OCI-LY3 (cell line): ENCODE measurements at regions not wholly inside any gene's neighbourhood (a gene's known extent, or its start where the extent isn't known, plus 50 kb on each side); places are given as distances from the start of the nearest gene placed in this dataset.

ENCODE experiments used
- H2AFZ ChIP-seq: fragments of 200-600, 300-600 bp; shearing (Covaris generic); 2 replicates; pipeline ENCODE4 v1.6.0; 2014; ENCODE audit warnings: antibody characterized with exemption, low read depth, low read length
- H3K27ac ChIP-seq: fragments of 200-600, 300-600 bp; sonication (generic); 2 replicates; pipeline ENCODE4 v1.5.1; 2014; ENCODE audit warnings: mild to moderate bottlenecking, low read length, moderate library complexity, mixed read lengths
- H3K27me3 ChIP-seq: fragments of 200-600, 300-600 bp; sonication (generic); 2 replicates; pipeline ENCODE4 v1.6.1; 2014; ENCODE audit warnings: low read depth, low read length, mixed read lengths
- H3K36me3 ChIP-seq: fragments of 200-600, 300-600 bp; sonication (generic); replicated peaks from 2 replicates; pipeline ENCODE3; 2014; ENCODE audit warnings: low read depth, low read length, mixed read lengths
- H3K4me1 ChIP-seq: fragments of 300-600, 200-600 bp; sonication (generic); 2 replicates; pipeline ENCODE4 v1.6.1; 2014; ENCODE audit warnings: low read length, mixed read lengths
- H3K4me2 ChIP-seq: fragments of 200-600, 300-600 bp; sonication (generic); 2 replicates; pipeline ENCODE4 v1.6.1; 2014; ENCODE audit warnings: low read length, mixed read lengths
- H3K4me3 ChIP-seq: fragments of 300-600, 200-600 bp; sonication (generic); 2 replicates; pipeline ENCODE4 v1.5.1; 2014; ENCODE audit warnings: antibody characterized with exemption, mild to moderate bottlenecking, low read length, moderate library complexity
- H3K79me2 ChIP-seq: fragments of 300-600, 200-600 bp; shearing (Covaris generic); 2 replicates; pipeline ENCODE4 v1.6.1; 2014; ENCODE audit warnings: mild to moderate bottlenecking, low read length, mixed read lengths
- H3K9ac ChIP-seq: fragments of 300-600, 200-600 bp; shearing (Covaris generic); 2 replicates; pipeline ENCODE4 v1.6.0; 2014; ENCODE audit warnings: mild to moderate bottlenecking, low read length, moderate library complexity
- H3K9me3 ChIP-seq: fragments of 200-600, 300-600 bp; shearing (Covaris generic); 2 replicates; pipeline ENCODE4 v1.6.1; 2014; ENCODE audit warnings: low read length, mixed read lengths; ENCODE audit not compliant: insufficient read depth
- H4K20me1 ChIP-seq: fragments of 200-600, 300-600 bp; sonication (generic); 2 replicates; pipeline ENCODE4 v1.6.1; 2016; ENCODE audit warnings: low read length, mixed read lengths; ENCODE audit not compliant: insufficient read depth
- EZH2phosphoT487 ChIP-seq: fragments of 200-600 bp; shearing (Covaris generic); IDR thresholded peaks from 2 replicates; pipeline ENCODE4 v1.6.1; 2018; ENCODE audit warnings: antibody characterized with exemption, mixed run types, low read depth
- TF ChIP-seq, protein P1 (sequence below): fragments of 200-600, 300-600 bp; sonication (generic); IDR thresholded peaks from 2 replicates; pipeline ENCODE4 v1.5.1; 2014; ENCODE audit warnings: antibody characterized with exemption, low read length, low read depth

- Histone ChIP-seq H2AFZ (no peak overlapping the region), H3K4me3 (no peak overlapping the region), H3K27me3 (no peaks in the 10 kb centered on the region), H3K36me3 (no peaks in the 10 kb centered on the region), H3K27ac (no peak overlapping the region), H4K20me1 (no peaks in the 10 kb centered on the region), H3K4me1 (no peaks in the 10 kb centered on the region), H3K9ac (no peak overlapping the region), H3K9me3 (no peaks in the 10 kb centered on the region), H3K79me2 (no peaks in the 10 kb centered on the region), H3K4me2 (no peak overlapping the region)
- TF ChIP-seq, protein P1, sequence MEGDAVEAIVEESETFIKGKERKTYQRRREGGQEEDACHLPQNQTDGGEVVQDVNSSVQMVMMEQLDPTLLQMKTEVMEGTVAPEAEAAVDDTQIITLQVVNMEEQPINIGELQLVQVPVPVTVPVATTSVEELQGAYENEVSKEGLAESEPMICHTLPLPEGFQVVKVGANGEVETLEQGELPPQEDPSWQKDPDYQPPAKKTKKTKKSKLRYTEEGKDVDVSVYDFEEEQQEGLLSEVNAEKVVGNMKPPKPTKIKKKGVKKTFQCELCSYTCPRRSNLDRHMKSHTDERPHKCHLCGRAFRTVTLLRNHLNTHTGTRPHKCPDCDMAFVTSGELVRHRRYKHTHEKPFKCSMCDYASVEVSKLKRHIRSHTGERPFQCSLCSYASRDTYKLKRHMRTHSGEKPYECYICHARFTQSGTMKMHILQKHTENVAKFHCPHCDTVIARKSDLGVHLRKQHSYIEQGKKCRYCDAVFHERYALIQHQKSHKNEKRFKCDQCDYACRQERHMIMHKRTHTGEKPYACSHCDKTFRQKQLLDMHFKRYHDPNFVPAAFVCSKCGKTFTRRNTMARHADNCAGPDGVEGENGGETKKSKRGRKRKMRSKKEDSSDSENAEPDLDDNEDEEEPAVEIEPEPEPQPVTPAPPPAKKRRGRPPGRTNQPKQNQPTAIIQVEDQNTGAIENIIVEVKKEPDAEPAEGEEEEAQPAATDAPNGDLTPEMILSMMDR = no peak
- no peak for TF ChIP-seq EZH2phosphoT487
Measured at GRCh38 chr3:104855702-104856101, 511.0 kb upstream of the ALCAM start.

- no peaks in the 10 kb centered on the region for H3K27me3 ChIP-seq
- H3K36me3 ChIP-seq = no peaks in the 10 kb centered on the region
- no peak overlapping the region for H2AFZ ChIP-seq
- no peak overlapping the region for H3K9ac ChIP-seq
- H3K27ac ChIP-seq = no peak overlapping the region
- no peaks in the 10 kb centered on the region for H3K79me2 ChIP-seq
- no peak overlapping the region for H3K4me3 ChIP-seq
- no peak overlapping the region for H3K4me2 ChIP-seq
- no peaks in the 10 kb centered on the region for H3K9me3 ChIP-seq
- H3K4me1 ChIP-seq = no peaks in the 10 kb centered on the region
- no peaks in the 10 kb centered on the region for H4K20me1 ChIP-seq
- TF ChIP-seq, protein P1 = no peak
Measured at GRCh38 chr3:104856741-104857140, 510.0 kb upstream of the ALCAM start.

DNA sequence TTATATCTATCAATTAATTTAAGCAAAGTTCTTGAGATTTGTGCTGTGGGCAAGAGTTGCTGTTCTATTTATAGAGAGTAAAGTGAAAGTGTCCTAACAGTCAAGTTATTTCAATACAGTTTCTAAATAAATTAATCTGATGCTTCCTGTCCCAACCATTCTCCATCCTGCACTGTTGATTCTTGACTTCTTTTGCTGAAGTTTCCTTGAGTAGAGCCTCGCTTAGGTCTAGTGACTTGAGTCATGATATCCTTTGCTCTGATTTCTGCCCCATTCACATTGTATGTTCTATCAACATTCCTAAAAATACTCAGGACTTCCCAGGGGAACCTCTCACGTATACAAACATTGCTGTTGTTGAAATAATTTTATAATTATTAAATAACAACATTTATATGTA lies 498.4 kb upstream of the ALCAM start:
- no peak overlapping the region for H3K4me3 ChIP-seq
- no peaks in the 10 kb centered on the region for H3K79me2 ChIP-seq
- no peaks in the 10 kb centered on the region for H3K27me3 ChIP-seq
- H3K27ac ChIP-seq = no peak overlapping the region
- TF ChIP-seq, protein P1 = no peak
- TF ChIP-seq EZH2phosphoT487 = no peak
- no peak overlapping the region for H2AFZ ChIP-seq
- H3K36me3 ChIP-seq = no peaks in the 10 kb centered on the region
- no peaks in the 10 kb centered on the region for H4K20me1 ChIP-seq
- no peak overlapping the region for H3K9ac ChIP-seq
- H3K9me3 ChIP-seq = no peaks in the 10 kb centered on the region
- no peaks in the 10 kb centered on the region for H3K4me1 ChIP-seq
- no peak overlapping the region for H3K4me2 ChIP-seq

DNA sequence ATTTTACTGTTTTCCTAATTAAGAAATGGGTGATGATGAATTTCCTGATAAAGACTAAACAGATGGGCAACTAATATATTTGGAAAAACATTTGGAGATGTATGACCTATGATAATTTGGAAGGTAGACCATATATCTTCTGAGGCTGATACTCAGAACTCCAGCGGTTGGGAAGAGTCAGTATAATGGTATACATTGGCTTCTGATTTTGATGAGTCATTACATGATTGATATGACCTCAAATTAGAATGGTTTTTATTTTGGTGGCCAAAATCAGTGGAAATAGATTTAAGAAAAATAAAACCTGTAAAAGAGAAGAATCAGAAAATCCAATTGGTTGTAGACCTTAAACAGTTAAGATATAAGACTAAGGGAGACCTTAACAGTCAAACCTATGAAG lies 496.4 kb upstream of the ALCAM start:
- no peak overlapping the region for H3K27ac ChIP-seq
- no peak overlapping the region for H3K9ac ChIP-seq
- H3K4me1 ChIP-seq = no peaks in the 10 kb centered on the region
- no peaks in the 10 kb centered on the region for H3K36me3 ChIP-seq
- no peaks in the 10 kb centered on the region for H4K20me1 ChIP-seq
- H3K27me3 ChIP-seq = no peaks in the 10 kb centered on the region
- H3K4me2 ChIP-seq = no peak overlapping the region
- H2AFZ ChIP-seq = no peak overlapping the region
- no peaks in the 10 kb centered on the region for H3K79me2 ChIP-seq
- no peaks in the 10 kb centered on the region for H3K9me3 ChIP-seq
- no peak for TF ChIP-seq EZH2phosphoT487
- TF ChIP-seq, protein P1 = no peak
- H3K4me3 ChIP-seq = no peak overlapping the region
